ENCODE measurements at regions not wholly inside any gene's neighbourhood (a gene's known extent, or its start where the extent isn't known, plus 50 kb on each side); places are given as distances from the start of the nearest gene placed in this dataset.

DNA sequence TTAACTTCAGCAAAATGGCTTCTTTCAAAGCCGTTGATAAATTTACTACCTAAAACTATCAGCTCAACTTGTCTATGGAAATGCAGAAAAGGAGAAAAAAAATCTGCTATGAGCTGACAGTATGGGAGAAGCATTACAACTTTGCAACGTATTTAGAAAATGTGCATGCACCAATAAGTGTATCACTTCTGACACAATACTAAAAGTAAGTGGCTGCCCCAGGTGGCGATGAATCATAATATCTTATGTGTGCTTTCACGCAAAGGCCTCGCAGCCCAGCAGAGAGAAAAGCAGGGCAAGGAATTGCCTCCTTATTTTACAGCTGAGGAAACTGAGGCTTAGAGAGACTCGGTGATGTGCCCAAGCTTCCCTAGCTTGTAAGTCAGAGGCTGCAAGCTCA, 101.8 kb downstream of the SALL1 start:
- Histone ChIP-seq H3K9me3 (ENCODE audit: control insufficient read depth in 1 of 2, insufficient read depth in 1 of 2, low read length in 2 of 2) (no peaks in the 10 kb centered on the region), H3K4me3 (ENCODE audit: low read length) (no peak overlapping the region), H3K4me1 (ENCODE audit: insufficient read depth, low read length) (no peaks in the 10 kb centered on the region), H3K27me3 (ENCODE audit: control insufficient read depth in 1 of 2, insufficient read depth in 2 of 2, low read length in 2 of 2) (no peaks in the 10 kb centered on the region), H3K27ac (ENCODE audit: low read depth in 1 of 2, low read length in 2 of 2) (no peak overlapping the region), H3K36me3 (ENCODE audit: insufficient read depth, low read length) (no peaks in the 10 kb centered on the region)
- Mint-ChIP-seq H3K4me3 (no peak overlapping the region), H3K27ac (no peak overlapping the region), H3K9me3 (no peaks in the 10 kb centered on the region), H3K36me3 (ENCODE audit: low read depth) (no peaks in the 10 kb centered on the region), H3K27me3 (peaks cover 12% of the 10 kb centered on the region), H3K4me1 (ENCODE audit: low read depth) (no peaks in the 10 kb centered on the region)
- intact Hi-C loops (cut with DNase I, micrococcal nuclease): no loop called here
- no peak for TF ChIP-seq CTCF (IDR thresholded peaks at IDR 0.05)
- ChIA-PET POLR2A (no interaction called here), CTCF (no interaction called here)
- no peak for ATAC-seq (ENCODE audit: poor library complexity)
- DNase-seq: no peak

DNA sequence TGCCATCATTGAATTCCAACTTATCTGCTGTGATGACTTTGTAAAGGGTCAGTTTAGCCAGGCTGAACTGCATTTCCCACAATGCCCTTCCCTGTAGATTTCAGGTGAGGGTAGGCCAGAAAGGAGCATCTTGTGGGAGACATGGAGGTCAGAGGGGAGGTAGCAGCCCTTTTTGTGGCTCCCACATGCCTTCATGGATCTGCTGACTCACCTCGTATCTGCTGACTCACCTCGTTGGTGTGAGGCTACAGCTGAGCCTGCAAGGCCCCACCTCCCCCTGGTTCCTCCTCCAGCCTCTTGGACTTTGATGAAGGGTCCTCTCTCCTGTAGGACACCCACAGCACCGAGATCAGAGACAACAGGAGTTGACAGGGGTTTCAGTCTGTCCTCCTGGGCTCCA, 102.5 kb downstream of the SALL1 start:
- intact Hi-C loops (cut with DNase I, micrococcal nuclease): no loop called here
- no peak overlapping the region for H3K4me3 ChIP-seq (ENCODE audit: low read length)
- Mint-ChIP-seq H3K4me1 (ENCODE audit: low read depth) (no peaks in the 10 kb centered on the region), H3K36me3 (ENCODE audit: low read depth) (no peaks in the 10 kb centered on the region), H3K27ac (no peak overlapping the region), H3K9me3 (no peaks in the 10 kb centered on the region), H3K4me3 (no peak overlapping the region), H3K27me3 (peaks cover 12% of the 10 kb centered on the region)
- ChIA-PET CTCF (no interaction called here), POLR2A (no interaction called here)
- ATAC-seq (ENCODE audit: poor library complexity) (no peak), DNase-seq (no peak)
- H3K9me3 ChIP-seq (ENCODE audit: control insufficient read depth in 1 of 2, insufficient read depth in 1 of 2, low read length in 2 of 2): no peaks in the 10 kb centered on the region
- H3K27ac ChIP-seq (ENCODE audit: low read depth in 1 of 2, low read length in 2 of 2): no peak overlapping the region
- no peaks in the 10 kb centered on the region for H3K36me3 ChIP-seq (ENCODE audit: insufficient read depth, low read length)
- no peaks in the 10 kb centered on the region for H3K27me3 ChIP-seq (ENCODE audit: control insufficient read depth in 1 of 2, insufficient read depth in 2 of 2, low read length in 2 of 2)
- no peak for TF ChIP-seq CTCF (IDR thresholded peaks at IDR 0.05)
- H3K4me1 ChIP-seq (ENCODE audit: insufficient read depth, low read length): no peaks in the 10 kb centered on the region

GRCh38 chr16:51045794-51046193, 105.3 kb downstream of the SALL1 start:
- Histone ChIP-seq H3K4me3 (ENCODE audit: low read length) (no peak overlapping the region), H3K27ac (ENCODE audit: low read depth in 1 of 2, low read length in 2 of 2) (no peak overlapping the region), H3K9me3 (ENCODE audit: control insufficient read depth in 1 of 2, insufficient read depth in 1 of 2, low read length in 2 of 2) (no peaks in the 10 kb centered on the region), H3K27me3 (ENCODE audit: control insufficient read depth in 1 of 2, insufficient read depth in 2 of 2, low read length in 2 of 2) (no peaks in the 10 kb centered on the region), H3K36me3 (ENCODE audit: insufficient read depth, low read length) (no peaks in the 10 kb centered on the region), H3K4me1 (ENCODE audit: insufficient read depth, low read length) (no peaks in the 10 kb centered on the region)
- DNase-seq (no peak), ATAC-seq (ENCODE audit: poor library complexity) (no peak)
- ChIA-PET POLR2A (no interaction called here), CTCF (no interaction called here)
- no peaks in the 10 kb centered on the region for H3K36me3 Mint-ChIP-seq (ENCODE audit: low read depth)
- intact Hi-C loops (cut with DNase I, micrococcal nuclease): no loop called here
- no peaks in the 10 kb centered on the region for H3K9me3 Mint-ChIP-seq
- no peak for TF ChIP-seq CTCF (IDR thresholded peaks at IDR 0.05)
- no peak overlapping the region for H3K4me3 Mint-ChIP-seq
- no peaks in the 10 kb centered on the region for H3K4me1 Mint-ChIP-seq (ENCODE audit: low read depth)
- H3K27ac Mint-ChIP-seq: no peak overlapping the region
- peaks cover 10% of the 10 kb centered on the region for H3K27me3 Mint-ChIP-seq
